ENCODE measurements at regions not wholly inside any gene's neighbourhood (a gene's known extent, or its start where the extent isn't known, plus 50 kb on each side); places are given as distances from the start of the nearest gene placed in this dataset.

- peaks cover 10% of the 10 kb centered on the region; the same call in 1 of the 2 replicates for H3K9me1 ChIP-seq (ENCODE audit: insufficient read depth, low read length)
- H3K14ac ChIP-seq (replicated peaks; ENCODE audit: low read depth, low read length) = no peak overlapping the region
- H2AK5ac ChIP-seq (ENCODE audit: low read depth, low read length) = no peak overlapping the region
- no peak overlapping the region for H3K23ac ChIP-seq (ENCODE audit: low read depth, low read length)
- no peak overlapping the region for H3K27ac ChIP-seq (ENCODE audit: insufficient read depth, low read length)
- H2BK15ac ChIP-seq (ENCODE audit: low read depth, low read length) = no peak overlapping the region
- no peak overlapping the region for H4K5ac ChIP-seq (ENCODE audit: low read depth, low read length)
- H3K79me1 ChIP-seq (ENCODE audit: low read depth in 1 of 2, low read length in 2 of 2) = peaks cover 31 to 55% of the 10 kb centered on the region in 2 experiments
- H2BK5ac ChIP-seq (ENCODE audit: low read depth, low read length, poor library complexity, severe bottlenecking) = no peak overlapping the region
- intact Hi-C loops (cut with micrococcal nuclease) (no loop called here), dilution Hi-C loops (cut with HindIII; ENCODE audit: low sequenced_read_pairs, unreplicated experiment) (no loop called here), in situ Hi-C loops (cut with MboI; ENCODE audit: low sequenced_read_pairs) (no loop called here)
- H3K4me2 ChIP-seq (ENCODE audit: low read depth, low read length) = no peak overlapping the region
- POLR2A ChIA-PET (ENCODE audit: unreplicated experiment) = no interaction called here
- ATAC-seq (ENCODE audit: low read depth) (no peak), DNase-seq (peak; percentile 11)
- no peak overlapping the region for H3K4me3 ChIP-seq (ENCODE audit: insufficient read depth, low read depth, low read length)
- H4K20me1 ChIP-seq (ENCODE audit: insufficient read depth, low read length) = peaks cover 35% of the 10 kb centered on the region
- H3K4ac ChIP-seq (ENCODE audit: low read depth, low read length) = no peak overlapping the region
- H3K4me1 ChIP-seq (ENCODE audit: control insufficient read depth, insufficient read depth, low read length) = peaks cover 7% of the 10 kb centered on the region
- no CpG with 5 or more reads among the region's 3 CpGs for whole genome bisulfite sequencing, 2 experiments (ENCODE audit: extremely low coverage in 2 of 2, insufficient read length in 1 of 2)
- H3K18ac ChIP-seq (ENCODE audit: low read depth, low read length) = no peak overlapping the region
- H2BK20ac ChIP-seq (ENCODE audit: low read depth, low read length) = no peak overlapping the region
- CTCF ChIA-PET = interaction anchor here (0.6 kb wide), 1 partner anchor 176 kb away, joined by 3 read pairs; no protein-coding TSS in a partner anchor
- H3K27me3 ChIP-seq (ENCODE audit: control insufficient read depth, insufficient read depth, low read length) = no peaks in the 10 kb centered on the region
- no peak overlapping the region for H2AK9ac ChIP-seq (replicated peaks; ENCODE audit: low read depth, low read length, poor library complexity)
- no peak overlapping the region for H4K91ac ChIP-seq (ENCODE audit: insufficient read depth, low read depth, low read length)
- H2BK120ac ChIP-seq (ENCODE audit: low read depth, low read length) = no peak overlapping the region
- TF ChIP-seq CHD1 (IDR thresholded peaks at IDR 0.05; ENCODE audit: low read depth, low read length) (no peak), MXI1 (IDR thresholded peaks at IDR 0.05; ENCODE audit: borderline replicate concordance, low read depth, low read length) (no peak), FOS (IDR thresholded peaks at IDR 0.05; ENCODE audit: low read depth, low read length) (no peak), POLR2A (IDR thresholded peaks at IDR 0.05; ENCODE audit: low read depth, low read length) (no peak), BHLHE40 (IDR thresholded peaks at IDR 0.05; ENCODE audit: low read depth, low read length) (no peak), MAZ (IDR thresholded peaks at IDR 0.05; ENCODE audit: borderline replicate concordance, low read depth, low read length) (no peak), USF2 (IDR thresholded peaks at IDR 0.05; ENCODE audit: low read depth, low read length) (no peak), RFX5 (IDR thresholded peaks at IDR 0.05; ENCODE audit: low read depth, low read length) (no peak), CEBPB (IDR thresholded peaks at IDR 0.05; ENCODE audit: low read depth, low read length) (no peak)
- H3K36me3 ChIP-seq (ENCODE audit: control insufficient read depth, insufficient read depth, low read length) = no peaks in the 10 kb centered on the region
- H3K9me3 ChIP-seq (ENCODE audit: control insufficient read depth, insufficient read depth, low read length) = no peaks in the 10 kb centered on the region
- BruUV-seq (replicated peaks) = no TSS peak
- no peak overlapping the region for H2AFZ ChIP-seq (replicated peaks; ENCODE audit: low read length, poor library complexity)
- no peak overlapping the region for H4K8ac ChIP-seq (ENCODE audit: low read depth in 2 of 2, low read length in 2 of 2)
- no peak overlapping the region for H3K56ac ChIP-seq (ENCODE audit: extremely low read depth, insufficient read depth, low read length)
- no peak overlapping the region for H3K9ac ChIP-seq (ENCODE audit: low read depth, low read length)
These were observed 84.1 kb upstream of the RNF38 start for GRCh38 chr9:36484124-36484523.

Measured in IMR-90 (cell line).